HG03139 (cell line): ENCODE measurements at regions not wholly inside any gene's neighbourhood (a gene's known extent, or its start where the extent isn't known, plus 50 kb on each side); places are given as distances from the start of the nearest gene placed in this dataset.

Source experiments
- ATAC-seq: cut with Tn5 transposase; IDR thresholded peaks from one replicate; pipeline ENCODE4 v1.9.1; 2021; ENCODE audit not compliant: unreplicated experiment

GRCh38 chr18:26705757-26706156 is 157.4 kb upstream of the KCTD1 start:
- no peak for ATAC-seq

GRCh38 chr18:26703170-26703930 is 155.0 kb upstream of the KCTD1 start:
- ATAC-seq = no peak

GRCh38 chr18:26702086-26702485 is 153.7 kb upstream of the KCTD1 start:
- ATAC-seq = no peak

- ATAC-seq = no peak
These were observed 152.4 kb upstream of the KCTD1 start for GRCh38 chr18:26700728-26701127.

GRCh38 chr18:26700201-26700600 is 151.8 kb upstream of the KCTD1 start:
- ATAC-seq = no peak

GRCh38 chr18:26697186-26697884 is 149.0 kb upstream of the KCTD1 start:
- no peak for ATAC-seq

- ATAC-seq = no peak
These were observed 148.4 kb upstream of the KCTD1 start for GRCh38 chr18:26696786-26697185.

GRCh38 chr18:26696308-26696707 is 148.0 kb upstream of the KCTD1 start:
- no peak for ATAC-seq

- no peak for ATAC-seq
These were observed 141.0 kb upstream of the KCTD1 start for GRCh38 chr18:26689226-26689879.

GRCh38 chr18:26686532-26686931 is 138.2 kb upstream of the KCTD1 start:
- no peak for ATAC-seq

GRCh38 chr18:26685438-26686157 is 137.2 kb upstream of the KCTD1 start:
- ATAC-seq = no peak

GRCh38 chr18:26677957-26678356 is 129.6 kb upstream of the KCTD1 start:
- no peak for ATAC-seq

- no peak for ATAC-seq
These were observed 118.7 kb upstream of the KCTD1 start for GRCh38 chr18:26667046-26667445.

GRCh38 chr18:26662996-26663395 is 114.6 kb upstream of the KCTD1 start:
- no peak for ATAC-seq

GRCh38 chr18:26657631-26658581 is 109.6 kb upstream of the KCTD1 start:
- no peak for ATAC-seq

- peak; percentile 75 for ATAC-seq
These were observed 108.7 kb upstream of the KCTD1 start for GRCh38 chr18:26656944-26657536.

GRCh38 chr18:26656431-26656943 is 108.1 kb upstream of the KCTD1 start:
- ATAC-seq = peak; percentile 16

- ATAC-seq = no peak
These were observed 107.4 kb upstream of the KCTD1 start for GRCh38 chr18:26655525-26656430.
